GM18505 (cell line): ENCODE measurements at regions not wholly inside any gene's neighbourhood (a gene's known extent, or its start where the extent isn't known, plus 50 kb on each side); places are given as distances from the start of the nearest gene placed in this dataset.

ENCODE experiments used
- ATAC-seq: cut with Tn5 transposase; IDR thresholded peaks from one replicate; pipeline ENCODE4 v1.9.1; 2021; ENCODE audit not compliant: unreplicated experiment
- POLR2A ChIP-seq: IDR thresholded peaks from 4 replicates; pipeline ENCODE4 v1.6.1; 2011; ENCODE audit warnings: borderline replicate concordance; ENCODE audit not compliant: insufficient read depth, insufficient read length; ENCODE audit errors: extremely low read depth

DNA sequence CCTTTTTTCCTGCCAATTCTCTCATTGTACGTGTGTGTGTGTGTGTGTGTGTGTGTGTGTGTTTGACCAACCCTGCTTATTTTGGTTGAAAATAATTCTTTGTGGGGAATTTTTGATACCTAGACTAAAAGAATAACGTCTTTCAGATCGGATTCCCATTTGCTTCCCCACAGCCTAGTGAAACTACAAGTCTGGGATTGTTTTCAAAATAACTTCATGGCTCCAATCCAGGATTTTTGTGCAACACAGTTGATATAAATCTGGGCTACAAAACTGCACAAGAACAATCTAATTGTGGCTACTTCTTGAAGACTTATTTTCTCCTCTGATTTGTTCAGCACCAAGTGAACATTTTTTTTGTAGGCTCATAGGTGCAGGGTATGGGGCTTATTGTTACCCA, 332.8 kb upstream of the MIR17HG start:
- no peak for TF ChIP-seq POLR2A
- ATAC-seq: no peak

DNA sequence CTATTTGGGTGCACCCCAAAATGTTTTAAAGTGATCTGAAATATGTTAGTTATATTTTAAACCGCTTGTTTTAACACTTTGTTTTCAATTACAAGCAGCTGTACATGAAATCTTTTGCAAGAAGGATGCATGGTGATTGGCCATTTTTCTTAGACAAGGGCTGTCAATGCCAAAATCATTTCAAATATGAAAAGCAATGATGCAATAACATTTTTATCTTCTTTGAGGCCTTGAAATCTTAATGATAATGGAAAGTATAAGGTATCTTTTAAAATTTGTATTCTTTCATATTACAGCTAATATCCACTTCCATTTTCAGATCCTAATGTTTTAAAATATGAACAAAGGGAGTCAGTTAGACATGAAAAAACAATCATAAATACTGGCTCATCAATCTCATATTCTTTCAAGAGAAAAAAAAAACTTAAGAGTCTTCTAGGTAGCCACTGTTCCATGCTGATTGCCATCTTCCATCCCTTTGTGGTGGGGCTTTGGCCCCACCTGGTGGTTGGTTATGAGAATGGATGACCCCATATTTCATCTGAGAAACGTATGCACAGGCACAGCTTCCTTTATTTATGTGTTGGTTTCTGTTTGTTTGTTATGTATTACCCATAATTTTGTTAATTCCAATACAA, 330.3 kb upstream of the MIR17HG start:
- ATAC-seq: peak; percentile 100

DNA sequence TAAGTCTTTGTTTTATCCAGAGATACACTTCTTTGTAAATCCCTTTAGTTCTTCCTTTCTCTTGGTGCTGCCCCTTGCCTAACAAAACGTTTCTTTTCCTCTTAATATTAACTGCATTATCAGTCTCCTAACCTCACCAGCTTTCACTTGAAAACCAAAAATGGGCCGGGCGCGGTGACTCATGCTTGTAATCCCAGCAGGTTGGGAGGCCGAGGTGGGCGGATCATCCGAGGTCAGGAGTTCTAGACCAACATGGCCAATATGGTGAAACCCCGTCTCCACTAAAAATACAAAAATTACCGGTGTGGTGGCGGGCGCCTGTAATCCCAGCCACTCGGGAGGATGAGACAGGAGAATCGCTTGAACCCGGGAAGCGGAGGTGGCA, 329.8 kb upstream of the MIR17HG start:
- ATAC-seq: peak; percentile 20
- TF ChIP-seq POLR2A: no peak

More for the DNA sequence above, 330.3 kb upstream of the MIR17HG start:
- no peak for TF ChIP-seq POLR2A

DNA sequence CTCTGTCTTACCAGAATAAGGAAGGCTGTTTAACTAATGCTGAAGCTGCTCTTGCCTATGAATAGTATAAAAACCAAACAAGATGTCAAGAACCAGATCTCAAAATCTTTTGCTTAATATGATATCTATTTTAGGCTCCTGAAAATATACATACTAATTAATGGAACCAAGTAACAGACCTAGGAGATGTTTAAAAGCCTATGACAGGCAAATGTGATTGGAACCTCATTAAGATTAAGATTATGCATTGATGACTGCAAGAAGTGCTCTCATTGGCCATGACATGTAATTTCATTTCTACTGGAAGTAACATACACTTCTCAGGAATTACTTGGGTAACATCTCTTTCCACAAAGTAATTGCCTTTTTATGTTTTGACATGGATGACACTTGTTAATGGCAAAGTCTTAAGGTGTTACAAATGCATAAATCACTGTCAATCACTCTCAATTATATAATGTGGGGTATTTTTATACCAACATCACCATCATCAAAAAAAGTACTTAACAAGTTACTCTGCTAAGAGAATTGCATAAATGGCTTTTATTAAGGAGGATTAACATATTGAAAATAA, 326.9 kb upstream of the MIR17HG start:
- ATAC-seq: no peak

DNA sequence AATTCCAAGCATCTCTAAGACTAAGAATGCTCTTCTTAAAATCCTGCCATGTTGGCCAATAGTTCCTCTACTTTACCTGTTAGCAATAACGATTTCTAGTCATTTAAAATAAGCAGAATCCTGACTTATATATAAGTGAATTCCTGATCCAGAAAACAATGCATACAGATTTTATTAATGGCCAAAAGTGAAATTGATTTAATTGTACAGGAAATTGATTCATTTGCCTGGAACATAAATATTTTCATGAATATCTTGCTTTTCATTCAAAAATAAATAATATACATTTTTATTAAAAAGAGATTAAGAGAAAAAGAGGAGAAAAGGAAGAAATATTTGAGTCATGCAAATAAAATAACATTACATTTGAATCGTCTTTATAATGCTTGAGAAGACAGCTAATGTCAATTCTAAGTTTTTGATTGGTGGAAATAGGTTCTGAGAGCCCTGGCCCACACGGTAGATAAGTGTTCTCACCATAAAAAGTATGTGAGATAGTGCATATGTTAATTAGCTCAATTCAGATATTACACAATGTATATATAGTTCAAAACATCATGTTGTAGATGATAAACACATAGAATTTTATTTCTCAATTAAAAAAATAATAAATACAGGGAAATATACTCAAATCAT, 323.2 kb upstream of the MIR17HG start:
- no peak for TF ChIP-seq POLR2A
- ATAC-seq: no peak

More for the DNA sequence above, 326.9 kb upstream of the MIR17HG start:
- no peak for TF ChIP-seq POLR2A

DNA sequence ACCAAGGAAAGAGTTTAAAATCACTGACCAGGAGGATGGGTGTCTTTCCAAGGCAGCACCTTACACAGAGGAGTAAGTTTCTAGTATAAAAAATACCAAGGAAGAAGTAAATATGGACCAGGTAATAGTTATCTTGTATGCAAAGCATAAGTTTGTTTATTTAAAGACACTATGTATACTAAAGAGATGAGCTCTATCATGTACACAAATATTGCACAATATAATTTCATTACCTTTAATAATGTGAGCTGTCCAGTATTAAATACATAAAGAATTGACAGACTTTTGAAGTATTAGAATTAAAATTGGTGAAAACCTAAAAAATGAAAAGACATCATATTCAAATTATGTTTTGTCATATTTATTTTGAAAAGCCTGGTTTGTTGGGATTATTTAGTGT, 322.0 kb upstream of the MIR17HG start:
- no peak for ATAC-seq
- no peak for TF ChIP-seq POLR2A

DNA sequence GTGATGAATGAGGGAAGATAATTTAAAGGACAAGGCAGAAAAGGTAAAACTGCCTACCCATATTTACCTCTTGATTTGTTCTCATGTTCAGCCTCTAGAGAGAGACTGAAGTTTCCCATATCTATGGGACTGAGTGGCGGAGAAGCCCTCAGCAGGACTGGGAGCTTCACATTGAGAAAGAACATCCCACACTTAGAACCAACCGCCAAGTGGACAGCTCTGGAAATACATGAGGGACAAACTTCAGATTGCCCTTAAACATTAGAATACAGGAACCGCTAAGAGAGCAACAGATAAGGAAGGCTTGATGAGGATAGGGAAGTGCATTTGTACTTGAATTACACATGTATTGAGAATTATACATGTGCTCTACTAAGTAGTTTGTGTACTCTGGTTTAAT, 316.0 kb upstream of the MIR17HG start:
- no peak for ATAC-seq
- TF ChIP-seq POLR2A: no peak

DNA sequence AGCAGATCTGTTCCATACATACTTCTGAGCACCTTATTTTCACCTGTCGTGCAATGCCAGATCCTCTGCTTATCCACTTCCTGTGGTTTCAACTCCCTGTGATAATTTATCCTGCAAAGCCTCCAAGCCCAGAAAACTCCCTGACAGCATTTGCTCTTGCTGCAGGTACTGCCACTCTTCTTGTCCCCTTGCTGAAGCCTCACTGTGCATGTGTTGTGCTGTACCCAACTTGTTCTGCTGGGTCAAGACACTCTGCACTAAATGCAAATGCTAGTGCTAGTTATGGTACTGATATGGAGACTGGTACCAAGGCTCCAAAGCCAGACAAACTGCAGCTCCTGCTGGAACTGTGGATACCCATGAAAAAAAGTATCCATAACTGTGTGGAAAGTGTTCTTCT, 315.4 kb upstream of the MIR17HG start:
- TF ChIP-seq POLR2A: no peak
- ATAC-seq: no peak

DNA sequence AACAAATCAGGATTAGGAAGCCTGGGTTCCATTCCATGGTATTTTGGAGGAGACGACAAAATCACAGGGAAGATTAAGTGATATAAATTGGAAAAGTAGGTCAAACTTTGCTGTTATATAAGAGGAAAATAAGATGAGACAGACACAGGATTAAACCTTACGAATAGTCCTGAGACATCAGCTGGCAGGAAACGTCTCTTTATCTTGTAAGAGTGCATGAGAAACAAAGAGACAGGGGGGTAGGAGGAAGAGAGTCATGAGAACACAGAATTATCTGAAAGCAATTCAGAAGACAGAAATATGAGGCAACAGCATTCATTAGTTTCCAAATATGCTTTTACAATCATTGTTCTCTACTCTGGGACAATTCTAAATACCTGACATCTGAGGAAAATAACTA, 310.6 kb upstream of the MIR17HG start:
- no peak for TF ChIP-seq POLR2A
- ATAC-seq: no peak

DNA sequence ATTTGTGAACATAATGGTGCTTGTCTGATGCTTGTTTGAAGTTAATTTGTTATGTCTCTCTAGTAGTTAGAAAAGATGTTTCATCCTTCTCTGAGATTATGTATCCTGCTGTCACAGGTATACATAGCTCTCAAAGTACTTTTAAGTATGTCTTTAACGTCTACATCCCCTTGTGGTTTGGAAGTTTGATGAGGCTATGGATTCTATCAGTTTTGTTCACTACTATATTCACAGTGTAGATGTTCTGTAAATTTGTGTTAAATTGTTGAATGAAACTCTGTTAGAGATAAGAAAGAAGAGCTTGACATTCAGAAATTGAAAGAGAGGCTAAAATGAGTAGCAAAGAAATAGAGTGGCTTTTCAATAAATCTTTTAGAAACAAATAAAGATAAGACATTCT, 304.6 kb upstream of the MIR17HG start:
- no peak for ATAC-seq
- TF ChIP-seq POLR2A: no peak

DNA sequence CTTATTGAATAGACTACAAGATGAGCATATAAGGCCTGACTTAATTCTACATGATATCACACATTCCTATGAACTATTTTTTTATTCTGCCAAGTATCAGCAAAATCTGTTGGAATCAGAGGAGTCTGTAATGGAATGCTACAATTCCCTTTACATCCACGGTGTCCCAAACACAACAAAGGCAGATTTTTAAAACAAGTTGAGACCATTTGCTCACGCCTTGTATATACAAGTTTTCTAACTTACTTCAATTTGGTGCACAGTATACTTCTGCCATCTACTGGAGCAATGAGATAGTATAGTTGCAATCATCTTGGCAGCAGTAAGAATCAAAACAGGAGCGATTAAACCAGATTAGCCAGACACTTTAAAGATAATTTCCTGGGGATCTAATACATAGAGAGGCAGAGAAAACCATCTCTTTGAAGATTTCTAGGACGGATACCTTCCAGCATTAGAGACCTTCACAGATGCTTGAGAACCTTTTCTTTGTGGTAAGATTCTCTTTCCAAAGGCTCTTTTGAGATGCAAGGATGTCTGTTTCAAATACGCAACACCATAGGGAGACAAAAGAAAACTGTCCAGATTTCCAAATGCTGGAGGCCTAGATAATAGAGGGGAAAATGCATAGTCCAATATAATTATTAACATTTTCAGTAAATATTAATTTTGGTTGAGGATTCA, 302.0 kb upstream of the MIR17HG start:
- no peak for ATAC-seq
- no peak for TF ChIP-seq POLR2A

DNA sequence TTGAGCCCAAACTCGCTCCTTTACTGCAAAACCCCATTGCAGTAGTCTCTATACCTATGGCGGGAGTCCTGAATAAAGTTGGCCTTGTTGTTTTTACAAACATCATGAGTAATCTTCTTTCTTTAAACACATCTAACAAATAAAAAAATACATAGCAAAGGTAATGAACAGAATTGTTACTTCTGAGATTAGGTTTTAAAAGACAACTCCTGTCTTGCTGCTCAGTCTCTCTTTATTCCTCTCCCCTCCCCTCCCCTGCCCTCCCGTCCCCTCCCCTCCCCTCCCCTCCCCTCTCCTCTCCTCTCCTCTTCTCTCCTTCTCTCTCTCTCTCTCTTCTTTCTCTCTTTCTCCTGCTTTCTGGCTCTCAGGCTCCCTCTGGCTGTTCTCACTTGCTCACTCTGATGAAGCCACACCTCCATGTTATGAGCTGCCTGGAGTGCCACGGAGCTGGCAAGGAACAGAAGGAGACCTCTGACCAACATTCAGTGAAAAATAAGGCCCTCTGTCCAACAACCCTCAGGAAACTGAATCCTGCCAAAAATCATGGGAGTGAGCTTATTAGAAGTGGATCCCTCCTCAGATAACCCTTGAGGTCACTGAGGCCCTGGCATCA, 300.7 kb upstream of the MIR17HG start:
- no peak for ATAC-seq

DNA sequence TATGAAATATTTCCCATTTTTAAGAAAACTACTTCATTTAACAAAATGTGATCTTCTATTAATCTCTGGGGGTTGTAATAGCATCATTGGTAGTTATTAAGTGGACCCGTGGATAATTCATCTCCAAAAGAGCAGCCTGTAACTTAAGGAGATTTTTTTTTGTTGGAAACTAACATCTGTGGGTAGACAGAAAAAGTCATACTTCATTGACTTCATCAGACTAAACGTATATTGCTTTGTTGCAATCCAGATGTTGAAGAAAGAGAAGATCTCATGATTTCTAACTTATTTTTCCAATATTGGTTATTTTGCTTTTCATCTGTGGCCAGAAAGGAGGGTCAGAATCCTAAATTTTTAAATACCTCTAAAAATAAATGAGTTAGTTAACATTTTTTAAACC, 296.5 kb upstream of the MIR17HG start:
- no peak for ATAC-seq
- TF ChIP-seq POLR2A: no peak

More for the DNA sequence above, 300.7 kb upstream of the MIR17HG start:
- no peak for TF ChIP-seq POLR2A
